ENCODE measurements at regions not wholly inside any gene's neighbourhood (a gene's known extent, or its start where the extent isn't known, plus 50 kb on each side); places are given as distances from the start of the nearest gene placed in this dataset.
"Not testable (repeated sequence)": the region's sequence is repeated elsewhere in the genome, so short reads cannot be mapped to it uniquely, and the experiment has no call there.

DNA sequence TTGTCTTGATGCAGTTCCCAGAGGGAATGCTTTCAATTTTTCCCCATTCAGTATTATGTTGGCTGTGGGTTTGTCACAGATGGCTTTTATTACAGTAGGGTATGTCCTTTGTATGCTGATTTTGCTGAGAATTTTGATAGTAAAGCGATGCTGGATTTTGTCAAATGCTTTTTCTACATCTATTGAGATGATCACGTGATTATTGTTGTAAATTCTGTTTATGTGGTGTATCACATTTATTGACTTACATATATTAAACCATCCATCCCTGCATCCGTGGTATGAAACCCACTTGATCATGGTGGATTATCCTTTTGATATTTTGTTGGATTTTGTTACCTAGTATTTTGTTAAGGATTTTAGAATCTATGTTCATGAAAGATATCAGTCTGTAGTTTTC is 959.8 kb upstream of the ROBO1 start:
- TF ChIP-seq KDM1A (IDR thresholded peaks at IDR 0.05; ENCODE audit: low read depth) = not testable (repeated sequence)
- TF ChIP-seq, protein P1, sequence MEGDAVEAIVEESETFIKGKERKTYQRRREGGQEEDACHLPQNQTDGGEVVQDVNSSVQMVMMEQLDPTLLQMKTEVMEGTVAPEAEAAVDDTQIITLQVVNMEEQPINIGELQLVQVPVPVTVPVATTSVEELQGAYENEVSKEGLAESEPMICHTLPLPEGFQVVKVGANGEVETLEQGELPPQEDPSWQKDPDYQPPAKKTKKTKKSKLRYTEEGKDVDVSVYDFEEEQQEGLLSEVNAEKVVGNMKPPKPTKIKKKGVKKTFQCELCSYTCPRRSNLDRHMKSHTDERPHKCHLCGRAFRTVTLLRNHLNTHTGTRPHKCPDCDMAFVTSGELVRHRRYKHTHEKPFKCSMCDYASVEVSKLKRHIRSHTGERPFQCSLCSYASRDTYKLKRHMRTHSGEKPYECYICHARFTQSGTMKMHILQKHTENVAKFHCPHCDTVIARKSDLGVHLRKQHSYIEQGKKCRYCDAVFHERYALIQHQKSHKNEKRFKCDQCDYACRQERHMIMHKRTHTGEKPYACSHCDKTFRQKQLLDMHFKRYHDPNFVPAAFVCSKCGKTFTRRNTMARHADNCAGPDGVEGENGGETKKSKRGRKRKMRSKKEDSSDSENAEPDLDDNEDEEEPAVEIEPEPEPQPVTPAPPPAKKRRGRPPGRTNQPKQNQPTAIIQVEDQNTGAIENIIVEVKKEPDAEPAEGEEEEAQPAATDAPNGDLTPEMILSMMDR (IDR thresholded peaks at IDR 0.05) = not testable (repeated sequence)
- TF ChIP-seq, protein P2, sequence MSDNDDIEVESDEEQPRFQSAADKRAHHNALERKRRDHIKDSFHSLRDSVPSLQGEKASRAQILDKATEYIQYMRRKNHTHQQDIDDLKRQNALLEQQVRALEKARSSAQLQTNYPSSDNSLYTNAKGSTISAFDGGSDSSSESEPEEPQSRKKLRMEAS (IDR thresholded peaks at IDR 0.05) = not testable (repeated sequence)

Measured in A549 (cell line).